Spleen (tissue), 7 donors: ENCODE measurements at regions not wholly inside any gene's neighbourhood (a gene's known extent, or its start where the extent isn't known, plus 50 kb on each side); places are given as distances from the start of the nearest gene placed in this dataset.

Experiments used
- CTCF ChIP-seq, 11 experiments: fragments of 200-600 bp in 7 of 11; fragments of 450-650 bp in 4 of 11; sonication (generic) in 4 of 11; IDR thresholded peaks in 8 of 11; conservative IDR thresholded peaks in 3 of 11; 1 replicate in 7 of 11; 2 replicates in 4 of 11; pipeline versions ENCODE4 v1.4.0 to v1.8.0; 2016 to 2021; ENCODE audit warnings: antibody characterized with exemption in 11 of 11, inconsistent platforms in 4 of 11, mild to moderate bottlenecking in 1 of 11
- POLR2AphosphoS5 ChIP-seq, 3 donors: sonication (generic); formaldehyde crosslinking; IDR thresholded peaks; one replicate each; pipeline ENCODE4 v1.5.1; 2017; ENCODE audit warnings: antibody characterized with exemption in 3 of 3
- donor health status: DM: no; HTN: no; CAD: no; lungs with moderate emphysema.
- donor health status: DM: no; HTN: no; CAD: no.
- donor health status: DM: no; HTN: no; CAD: no.

DNA sequence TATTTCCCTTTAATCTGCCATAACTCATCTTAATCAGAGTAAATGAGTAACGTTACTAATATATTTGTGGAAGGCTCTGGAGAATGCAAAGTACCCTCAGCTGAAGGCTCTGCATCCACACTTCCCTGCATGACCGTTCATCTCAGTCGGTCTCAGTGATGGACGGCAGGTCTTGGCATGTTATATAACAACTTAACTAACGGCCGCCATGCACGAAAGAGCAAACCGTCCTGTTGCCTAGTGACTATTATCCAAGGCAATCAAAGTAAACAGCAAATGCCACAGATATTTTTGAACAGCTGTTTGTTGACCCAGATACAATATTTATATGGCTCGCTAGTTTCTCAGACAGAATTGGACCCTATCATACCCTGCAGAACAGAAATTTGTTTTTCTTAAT, 194.9 kb upstream of the SMLR1 start:
- no peak for TF ChIP-seq CTCF (IDR thresholded peaks at IDR 0.05 in 8 of 11, conservative IDR thresholded peaks at IDR 0.05 in 3 of 11)
- TF ChIP-seq POLR2AphosphoS5 (IDR thresholded peaks at IDR 0.05) = no peak
